ENCODE measurements at regions not wholly inside any gene's neighbourhood (a gene's known extent, or its start where the extent isn't known, plus 50 kb on each side); places are given as distances from the start of the nearest gene placed in this dataset.

DNA sequence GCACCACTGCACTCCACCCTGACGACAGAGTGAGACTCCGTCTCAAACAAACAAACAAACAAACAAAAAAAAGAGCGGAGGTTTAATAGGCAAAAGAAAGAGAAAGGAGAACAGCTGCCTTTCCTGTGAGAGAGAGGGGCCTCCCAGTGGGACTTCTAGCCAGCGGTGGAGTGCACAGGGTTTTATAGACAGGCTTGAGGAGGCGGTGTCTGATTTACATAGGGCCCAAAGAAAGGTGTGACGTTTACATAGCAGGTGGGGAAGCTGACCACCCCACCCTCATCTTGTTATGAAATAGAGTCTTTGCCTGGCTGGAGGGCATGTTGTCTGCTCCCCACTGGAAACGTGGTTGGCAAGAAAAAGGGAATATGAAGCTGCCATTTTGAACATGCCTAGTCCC lies 106.0 kb upstream of the CSNK1A1L start:
- Histone ChIP-seq H4K20me1 (ENCODE audit: control insufficient read depth, extremely low read depth, insufficient read depth, low read length) (no peaks in the 10 kb centered on the region), H3K9me3 (ENCODE audit: control insufficient read depth, insufficient read depth, low read depth, low read length) (no peaks in the 10 kb centered on the region), H3K4me2 (ENCODE audit: extremely low read depth, insufficient read depth, low read length) (no peak overlapping the region), H3K4me1 (ENCODE audit: control insufficient read depth, extremely low read depth, insufficient read depth, low read length) (no peaks in the 10 kb centered on the region), H3K9ac (ENCODE audit: insufficient read depth, low read length) (no peak overlapping the region), H3K36me3 (ENCODE audit: control insufficient read depth, insufficient read depth, low read length) (no peaks in the 10 kb centered on the region), H3K79me2 (ENCODE audit: control insufficient read depth, insufficient read depth, low read length) (no peaks in the 10 kb centered on the region), H3K27me3 (ENCODE audit: control insufficient read depth, insufficient read depth, low read length) (no peaks in the 10 kb centered on the region), H3K4me3 (replicated peaks in 1 of 4; ENCODE audit: control extremely low read depth in 1 of 4, insufficient read depth in 1 of 4, low read depth in 3 of 4, low read length in 4 of 4) (no peak overlapping the region), H2AFZ (ENCODE audit: low read length) (no peak overlapping the region), H3K27ac (ENCODE audit: insufficient read depth, low read length) (no peak overlapping the region)
- TF ChIP-seq CTCF (conservative IDR thresholded peaks at IDR 0.05 in 1 of 2, IDR thresholded peaks at IDR 0.05 in 1 of 2; ENCODE audit: low read depth in 1 of 2, low read length in 2 of 2) (no peak), EZH2 (IDR thresholded peaks at IDR 0.05; ENCODE audit: low read length, missing control alignments) (no peak)
- no peak for DNase-seq (ENCODE audit: low read depth in 2 of 2)

- Histone ChIP-seq H3K27me3 (ENCODE audit: control insufficient read depth, insufficient read depth, low read length) (no peaks in the 10 kb centered on the region), H3K36me3 (ENCODE audit: control insufficient read depth, insufficient read depth, low read length) (no peaks in the 10 kb centered on the region), H3K9me3 (ENCODE audit: control insufficient read depth, insufficient read depth, low read depth, low read length) (no peaks in the 10 kb centered on the region), H3K4me2 (ENCODE audit: extremely low read depth, insufficient read depth, low read length) (no peak overlapping the region), H4K20me1 (ENCODE audit: control insufficient read depth, extremely low read depth, insufficient read depth, low read length) (no peaks in the 10 kb centered on the region), H3K79me2 (ENCODE audit: control insufficient read depth, insufficient read depth, low read length) (no peaks in the 10 kb centered on the region), H3K4me3 (replicated peaks in 1 of 4; ENCODE audit: control extremely low read depth in 1 of 4, insufficient read depth in 1 of 4, low read depth in 3 of 4, low read length in 4 of 4) (no peak overlapping the region), H3K9ac (ENCODE audit: insufficient read depth, low read length) (no peak overlapping the region), H3K27ac (ENCODE audit: insufficient read depth, low read length) (no peak overlapping the region), H3K4me1 (ENCODE audit: control insufficient read depth, extremely low read depth, insufficient read depth, low read length) (no peaks in the 10 kb centered on the region), H2AFZ (ENCODE audit: low read length) (no peak overlapping the region)
- TF ChIP-seq CTCF (conservative IDR thresholded peaks at IDR 0.05 in 1 of 2, IDR thresholded peaks at IDR 0.05 in 1 of 2; ENCODE audit: low read depth in 1 of 2, low read length in 2 of 2) (no peak), EZH2 (IDR thresholded peaks at IDR 0.05; ENCODE audit: low read length, missing control alignments) (no peak)
- peak in 1 of 2 donors; percentile 53 for DNase-seq (ENCODE audit: low read depth in 2 of 2)
These were observed 104.4 kb upstream of the CSNK1A1L start for GRCh38 chr13:37209621-37210580.

- Histone ChIP-seq H4K20me1 (ENCODE audit: control insufficient read depth, extremely low read depth, insufficient read depth, low read length) (no peaks in the 10 kb centered on the region), H3K27me3 (ENCODE audit: control insufficient read depth, insufficient read depth, low read length) (no peaks in the 10 kb centered on the region), H3K9ac (ENCODE audit: insufficient read depth, low read length) (no peak overlapping the region), H3K36me3 (ENCODE audit: control insufficient read depth, insufficient read depth, low read length) (no peaks in the 10 kb centered on the region), H2AFZ (ENCODE audit: low read length) (peak overlapping the region; percentile 7), H3K27ac (ENCODE audit: insufficient read depth, low read length) (no peak overlapping the region), H3K4me2 (ENCODE audit: extremely low read depth, insufficient read depth, low read length) (no peak overlapping the region), H3K4me3 (replicated peaks in 1 of 4; ENCODE audit: control extremely low read depth in 1 of 4, insufficient read depth in 1 of 4, low read depth in 3 of 4, low read length in 4 of 4) (no peak overlapping the region), H3K4me1 (ENCODE audit: control insufficient read depth, extremely low read depth, insufficient read depth, low read length) (no peaks in the 10 kb centered on the region), H3K9me3 (ENCODE audit: control insufficient read depth, insufficient read depth, low read depth, low read length) (no peaks in the 10 kb centered on the region), H3K79me2 (ENCODE audit: control insufficient read depth, insufficient read depth, low read length) (no peaks in the 10 kb centered on the region)
- TF ChIP-seq CTCF (conservative IDR thresholded peaks at IDR 0.05 in 1 of 2, IDR thresholded peaks at IDR 0.05 in 1 of 2; ENCODE audit: low read depth in 1 of 2, low read length in 2 of 2) (no peak), EZH2 (IDR thresholded peaks at IDR 0.05; ENCODE audit: low read length, missing control alignments) (no peak)
- peak in 1 of 2 donors; percentile 26 for DNase-seq (ENCODE audit: low read depth in 2 of 2)
These were observed 102.4 kb upstream of the CSNK1A1L start for GRCh38 chr13:37207691-37208451.

Measured in fibroblast of lung (primary cell).